ENCODE measurements at regions not wholly inside any gene's neighbourhood (a gene's known extent, or its start where the extent isn't known, plus 50 kb on each side); places are given as distances from the start of the nearest gene placed in this dataset.

GRCh38 chr16:82382521-82382920, 212.5 kb upstream of the MPHOSPH6 start:
- no peak for TF ChIP-seq CTCF (IDR thresholded peaks at IDR 0.05)
- DNase-seq (no peak), ATAC-seq (no peak)
- no peaks in the 10 kb centered on the region for H3K36me3 ChIP-seq
- H3K4me1 ChIP-seq: peaks cover 6% of the 10 kb centered on the region
- intact Hi-C loops (cut with DNase I): no loop called here
- no peaks in the 10 kb centered on the region for H3K9me3 ChIP-seq
- H3K4me3 ChIP-seq: no peak overlapping the region
- no peak overlapping the region for H3K27ac ChIP-seq
- H3K27me3 ChIP-seq: no peaks in the 10 kb centered on the region

- H3K4me3 ChIP-seq: no peak overlapping the region
- intact Hi-C loops (cut with DNase I): no loop called here
- no peaks in the 10 kb centered on the region for H3K36me3 ChIP-seq
Measured at GRCh38 chr16:82379551-82379950, 209.5 kb upstream of the MPHOSPH6 start.

GRCh38 chr16:82373976-82374375, 204.0 kb upstream of the MPHOSPH6 start:
- no peaks in the 10 kb centered on the region for H3K9me3 ChIP-seq
- no peak for TF ChIP-seq CTCF (IDR thresholded peaks at IDR 0.05)
- ATAC-seq: no peak
- H3K4me3 ChIP-seq: no peak overlapping the region
- H3K27ac ChIP-seq: no peak overlapping the region
- no peak for DNase-seq
- no peaks in the 10 kb centered on the region for H3K4me1 ChIP-seq
- intact Hi-C loops (cut with DNase I): no loop called here
- no peaks in the 10 kb centered on the region for H3K27me3 ChIP-seq
- no peaks in the 10 kb centered on the region for H3K36me3 ChIP-seq

More at GRCh38 chr16:82379551-82379950, 209.5 kb upstream of the MPHOSPH6 start:
- H3K27me3 ChIP-seq: no peaks in the 10 kb centered on the region
- ATAC-seq: no peak
- H3K9me3 ChIP-seq: no peaks in the 10 kb centered on the region
- DNase-seq: no peak
- H3K27ac ChIP-seq: no peak overlapping the region
- no peaks in the 10 kb centered on the region for H3K4me1 ChIP-seq
- no peak for TF ChIP-seq CTCF (IDR thresholded peaks at IDR 0.05)

GRCh38 chr16:82370282-82370681, 200.3 kb upstream of the MPHOSPH6 start:
- Histone ChIP-seq H3K4me3 (no peak overlapping the region), H3K9me3 (no peaks in the 10 kb centered on the region), H3K36me3 (no peaks in the 10 kb centered on the region), H3K4me1 (no peaks in the 10 kb centered on the region), H3K27me3 (no peaks in the 10 kb centered on the region), H3K27ac (no peak overlapping the region)
- intact Hi-C loops (cut with DNase I): no loop called here
- no peak for TF ChIP-seq CTCF (IDR thresholded peaks at IDR 0.05)
- no peak for ATAC-seq
- no peak for DNase-seq

- Histone ChIP-seq H3K4me1 (no peaks in the 10 kb centered on the region), H3K9me3 (no peaks in the 10 kb centered on the region), H3K27ac (no peak overlapping the region), H3K4me3 (no peak overlapping the region), H3K27me3 (no peaks in the 10 kb centered on the region), H3K36me3 (no peaks in the 10 kb centered on the region)
- peak; percentile 20 for TF ChIP-seq CTCF (IDR thresholded peaks at IDR 0.05)
- no peak for DNase-seq
- peak; percentile 49 for ATAC-seq
- intact Hi-C loops (cut with DNase I): no loop called here
Measured at GRCh38 chr16:82368041-82368440, 198.0 kb upstream of the MPHOSPH6 start.

GRCh38 chr16:82366462-82366861, 196.4 kb upstream of the MPHOSPH6 start:
- H3K36me3 ChIP-seq: no peaks in the 10 kb centered on the region
- no peak overlapping the region for H3K4me3 ChIP-seq
- H3K4me1 ChIP-seq: no peaks in the 10 kb centered on the region
- ATAC-seq (no peak), DNase-seq (no peak)
- no peak overlapping the region for H3K27ac ChIP-seq
- H3K9me3 ChIP-seq: no peaks in the 10 kb centered on the region
- no peak for TF ChIP-seq CTCF (IDR thresholded peaks at IDR 0.05)
- intact Hi-C loops (cut with DNase I): no loop called here
- H3K27me3 ChIP-seq: no peaks in the 10 kb centered on the region
